OCI-LY3 (cell line): ENCODE measurements at regions not wholly inside any gene's neighbourhood (a gene's known extent, or its start where the extent isn't known, plus 50 kb on each side); places are given as distances from the start of the nearest gene placed in this dataset.

Experiments
- EZH2phosphoT487 ChIP-seq: fragments of 200-600 bp; shearing (Covaris generic); IDR thresholded peaks from 2 replicates; pipeline ENCODE4 v1.6.1; 2018; ENCODE audit warnings: antibody characterized with exemption, mixed run types, low read depth
- TF ChIP-seq, protein P1 (sequence below): fragments of 200-600, 300-600 bp; sonication (generic); IDR thresholded peaks from 2 replicates; pipeline ENCODE4 v1.5.1; 2014; ENCODE audit warnings: antibody characterized with exemption, low read length, low read depth

DNA sequence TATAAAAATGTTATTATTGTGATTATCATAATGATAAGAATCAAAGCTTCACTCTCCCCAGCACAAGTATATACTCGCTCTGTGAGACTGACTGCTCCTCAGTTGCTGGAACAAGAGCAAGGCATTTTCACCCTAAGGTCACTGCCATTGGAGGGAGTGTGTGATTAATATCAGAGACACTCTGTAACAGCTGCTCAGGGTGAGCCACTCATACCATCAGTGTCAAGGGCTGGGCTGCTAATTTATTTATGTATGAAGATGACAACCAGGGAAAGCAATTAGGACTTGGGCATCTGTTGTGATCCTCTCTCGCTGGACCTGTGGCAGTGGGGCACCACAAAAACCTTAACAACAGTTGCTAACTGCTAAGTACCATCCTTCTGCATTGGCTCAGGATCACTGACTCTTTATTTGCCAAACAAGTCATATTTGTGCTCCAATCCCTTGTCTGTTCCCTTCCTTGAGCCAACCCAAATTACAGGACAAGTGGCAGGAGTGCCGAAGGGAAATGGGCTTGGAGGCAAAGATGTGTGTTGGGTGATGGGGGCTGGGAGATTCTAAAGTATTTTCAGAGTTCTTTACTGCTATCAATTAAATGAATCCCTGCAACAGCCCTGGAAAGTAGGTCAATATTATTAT, 297.5 kb upstream of the STT3B start:
- TF ChIP-seq, protein P1, sequence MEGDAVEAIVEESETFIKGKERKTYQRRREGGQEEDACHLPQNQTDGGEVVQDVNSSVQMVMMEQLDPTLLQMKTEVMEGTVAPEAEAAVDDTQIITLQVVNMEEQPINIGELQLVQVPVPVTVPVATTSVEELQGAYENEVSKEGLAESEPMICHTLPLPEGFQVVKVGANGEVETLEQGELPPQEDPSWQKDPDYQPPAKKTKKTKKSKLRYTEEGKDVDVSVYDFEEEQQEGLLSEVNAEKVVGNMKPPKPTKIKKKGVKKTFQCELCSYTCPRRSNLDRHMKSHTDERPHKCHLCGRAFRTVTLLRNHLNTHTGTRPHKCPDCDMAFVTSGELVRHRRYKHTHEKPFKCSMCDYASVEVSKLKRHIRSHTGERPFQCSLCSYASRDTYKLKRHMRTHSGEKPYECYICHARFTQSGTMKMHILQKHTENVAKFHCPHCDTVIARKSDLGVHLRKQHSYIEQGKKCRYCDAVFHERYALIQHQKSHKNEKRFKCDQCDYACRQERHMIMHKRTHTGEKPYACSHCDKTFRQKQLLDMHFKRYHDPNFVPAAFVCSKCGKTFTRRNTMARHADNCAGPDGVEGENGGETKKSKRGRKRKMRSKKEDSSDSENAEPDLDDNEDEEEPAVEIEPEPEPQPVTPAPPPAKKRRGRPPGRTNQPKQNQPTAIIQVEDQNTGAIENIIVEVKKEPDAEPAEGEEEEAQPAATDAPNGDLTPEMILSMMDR: no peak
- no peak for TF ChIP-seq EZH2phosphoT487
